Thyroid gland (tissue), 4 donors: ENCODE measurements at regions not wholly inside any gene's neighbourhood (a gene's known extent, or its start where the extent isn't known, plus 50 kb on each side); places are given as distances from the start of the nearest gene placed in this dataset.

Experiments used
- POLR2A ChIP-seq, 2 donors: fragments of 450-650 bp; IDR thresholded peaks; one replicate each; pipeline ENCODE4 v1.6.1; 2017; ENCODE audit warnings: antibody characterized with exemption in 2 of 2, mild to moderate bottlenecking in 2 of 2, moderate library complexity in 1 of 2
- TF ChIP-seq, protein P1 (sequence below), 6 experiments: fragments of 200-600 bp in 3 of 6; fragments of 450-650 bp in 3 of 6; sonication (generic) in 3 of 6; IDR thresholded peaks; one replicate each; pipeline ENCODE4 v1.5.1; 2016 to 2019; ENCODE audit warnings: antibody characterized with exemption in 6 of 6, mild to moderate bottlenecking in 2 of 6, inconsistent platforms in 1 of 6, moderate library complexity in 1 of 6

GRCh38 chr2:150208689-150209088 is 278.8 kb downstream of the RND3 start:
- TF ChIP-seq, protein P1, sequence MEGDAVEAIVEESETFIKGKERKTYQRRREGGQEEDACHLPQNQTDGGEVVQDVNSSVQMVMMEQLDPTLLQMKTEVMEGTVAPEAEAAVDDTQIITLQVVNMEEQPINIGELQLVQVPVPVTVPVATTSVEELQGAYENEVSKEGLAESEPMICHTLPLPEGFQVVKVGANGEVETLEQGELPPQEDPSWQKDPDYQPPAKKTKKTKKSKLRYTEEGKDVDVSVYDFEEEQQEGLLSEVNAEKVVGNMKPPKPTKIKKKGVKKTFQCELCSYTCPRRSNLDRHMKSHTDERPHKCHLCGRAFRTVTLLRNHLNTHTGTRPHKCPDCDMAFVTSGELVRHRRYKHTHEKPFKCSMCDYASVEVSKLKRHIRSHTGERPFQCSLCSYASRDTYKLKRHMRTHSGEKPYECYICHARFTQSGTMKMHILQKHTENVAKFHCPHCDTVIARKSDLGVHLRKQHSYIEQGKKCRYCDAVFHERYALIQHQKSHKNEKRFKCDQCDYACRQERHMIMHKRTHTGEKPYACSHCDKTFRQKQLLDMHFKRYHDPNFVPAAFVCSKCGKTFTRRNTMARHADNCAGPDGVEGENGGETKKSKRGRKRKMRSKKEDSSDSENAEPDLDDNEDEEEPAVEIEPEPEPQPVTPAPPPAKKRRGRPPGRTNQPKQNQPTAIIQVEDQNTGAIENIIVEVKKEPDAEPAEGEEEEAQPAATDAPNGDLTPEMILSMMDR (IDR thresholded peaks at IDR 0.05): no peak
- no peak for TF ChIP-seq POLR2A (IDR thresholded peaks at IDR 0.05)
